SK-N-SH treated with all-trans-retinoic acid at 6 μM for 48 hours (cell line): ENCODE measurements at regions not wholly inside any gene's neighbourhood (a gene's known extent, or its start where the extent isn't known, plus 50 kb on each side); places are given as distances from the start of the nearest gene placed in this dataset.

Source experiments
- ATAC-seq: fragments of 200-7000 bp; cut with Tn5 transposase; 3 replicates; pipeline ENCODE4 v1.9.1; 2020; ENCODE audit warnings: mild to moderate bottlenecking, moderate library complexity
- ARNTL ChIP-seq: fragments of 450-650 bp; formaldehyde crosslinking; IDR thresholded peaks from 2 replicates; pipeline ENCODE4 v1.5.0; 2020; ENCODE audit warnings: low read depth, mild to moderate bottlenecking, moderate library complexity, borderline replicate concordance
- BACH2 ChIP-seq: fragments of 250-450 bp; sonication (Bioruptor Pico); IDR thresholded peaks from 2 replicates; pipeline ENCODE4 v1.9.0; 2021; ENCODE audit warnings: mild to moderate bottlenecking, borderline replicate concordance
- CSDC2 ChIP-seq: fragments of 250-450 bp; sonication (Bioruptor Pico); IDR thresholded peaks from 2 replicates; pipeline ENCODE4 v1.5.0; 2020; ENCODE audit warnings: mild to moderate bottlenecking, moderate library complexity
- ESRRG ChIP-seq: fragments of 250-450 bp; sonication (Bioruptor Pico); IDR thresholded peaks from 2 replicates; pipeline ENCODE4 v1.6.1; 2021; ENCODE audit warnings: mild to moderate bottlenecking
- GLIS3 ChIP-seq: fragments of 250-450 bp; sonication (Bioruptor Pico); IDR thresholded peaks from 2 replicates; pipeline ENCODE4 v1.5.0; 2020; ENCODE audit warnings: mild to moderate bottlenecking, moderate library complexity
- OSR1 ChIP-seq: fragments of 250-450 bp; sonication (Bioruptor Pico); IDR thresholded peaks from 2 replicates; pipeline ENCODE4 v1.8.0; 2022; ENCODE audit warnings: moderate library complexity, mild to moderate bottlenecking, inconsistent platforms
- POU6F1 ChIP-seq: fragments of 250-450 bp; sonication (Bioruptor Pico); IDR thresholded peaks from 2 replicates; pipeline ENCODE4 v1.8.0; 2021; ENCODE audit warnings: low read depth, mild to moderate bottlenecking, moderate library complexity, borderline replicate concordance
- PPARA ChIP-seq: fragments of 250-450 bp; sonication (Bioruptor Pico); IDR thresholded peaks from 2 replicates; pipeline ENCODE4 v1.5.0; 2020; ENCODE audit warnings: mild to moderate bottlenecking, borderline replicate concordance
- RARB ChIP-seq: fragments of 250-450 bp; sonication (Bioruptor Pico); IDR thresholded peaks from 2 replicates; pipeline ENCODE4 v1.8.0; 2021; ENCODE audit warnings: mild to moderate bottlenecking, moderate library complexity
- SNAI2 ChIP-seq: fragments of 250-450 bp; sonication (Bioruptor Pico); IDR thresholded peaks from 2 replicates; pipeline ENCODE4 v1.5.0; 2020; ENCODE audit warnings: mild to moderate bottlenecking, moderate library complexity
- TCF4 ChIP-seq: fragments of 250-450 bp; sonication (Bioruptor Pico); IDR thresholded peaks from 2 replicates; pipeline ENCODE4 v1.8.0; 2021; ENCODE audit warnings: mild to moderate bottlenecking, moderate library complexity, borderline replicate concordance
- TOX ChIP-seq: fragments of 250-450 bp; sonication (Bioruptor Pico); IDR thresholded peaks from 2 replicates; pipeline ENCODE4 v1.8.0; 2021; ENCODE audit warnings: mild to moderate bottlenecking, moderate library complexity, borderline replicate concordance
- ZC3H10 ChIP-seq: fragments of 250-450 bp; sonication (Bioruptor Pico); IDR thresholded peaks from 2 replicates; pipeline ENCODE4 v1.5.1; 2021; ENCODE audit warnings: mild to moderate bottlenecking, moderate library complexity
- ZFP3 ChIP-seq: fragments of 250-450 bp; sonication (Bioruptor Pico); IDR thresholded peaks from 2 replicates; pipeline ENCODE4 v1.5.0; 2020; ENCODE audit warnings: mild to moderate bottlenecking, moderate library complexity
- ZFP30 ChIP-seq: fragments of 450-650 bp; formaldehyde crosslinking; IDR thresholded peaks from 2 replicates; pipeline ENCODE4 v1.5.0; 2022; ENCODE audit warnings: mild to moderate bottlenecking, moderate library complexity
- ZNF565 ChIP-seq: fragments of 450-650 bp; formaldehyde crosslinking; conservative IDR thresholded peaks from 2 replicates; pipeline ENCODE4 v1.5.0; 2020; ENCODE audit warnings: low read depth, mild to moderate bottlenecking, moderate library complexity
- ZNF70 ChIP-seq: fragments of 450-650 bp; formaldehyde crosslinking; IDR thresholded peaks from 2 replicates; pipeline ENCODE4 v1.5.0; 2020; ENCODE audit warnings: mild to moderate bottlenecking, moderate library complexity
- ZNF8 ChIP-seq: fragments of 450-650 bp; formaldehyde crosslinking; IDR thresholded peaks from 2 replicates; pipeline ENCODE4 v1.5.0; 2020; ENCODE audit warnings: mild to moderate bottlenecking, moderate library complexity
- TF ChIP-seq, protein P1 (sequence below): fragments of 250-450 bp; sonication (Bioruptor Pico); IDR thresholded peaks from 2 replicates; pipeline ENCODE4 v1.5.1; 2020; ENCODE audit warnings: low read depth, mild to moderate bottlenecking, moderate library complexity
- TF ChIP-seq, protein P2 (sequence below): fragments of 250-450 bp; sonication (Bioruptor Pico); IDR thresholded peaks from 2 replicates; pipeline ENCODE4 v1.5.0; 2020; ENCODE audit warnings: mild to moderate bottlenecking, moderate library complexity

DNA sequence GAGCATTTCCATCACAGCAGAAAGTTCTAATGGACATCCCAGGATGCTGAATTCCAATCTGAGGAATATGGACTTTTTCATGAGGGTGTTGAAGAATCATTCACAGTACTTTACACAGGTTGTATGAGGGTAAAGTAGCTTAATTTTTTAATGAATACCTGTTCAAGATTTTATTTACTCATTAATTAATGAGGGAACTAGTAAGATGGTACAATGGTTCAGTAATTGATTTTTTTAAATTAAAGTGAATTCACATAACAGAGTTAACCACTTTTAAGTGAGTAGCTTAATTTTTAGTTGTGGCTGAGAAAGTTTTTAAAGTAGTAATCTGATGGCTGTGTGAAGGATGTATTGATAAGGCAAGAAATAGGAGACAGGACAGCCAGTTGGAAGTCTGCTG is 266.5 kb downstream of the GFRA1 start:
- TF ChIP-seq ESRRG (CRISPR knock-in tag) (no peak), BACH2 (CRISPR knock-in tag) (no peak), ZNF8 (CRISPR knock-in tag) (no peak), OSR1 (CRISPR knock-in tag) (no peak), ZNF70 (CRISPR knock-in tag) (no peak), ZFP30 (no peak), PPARA (CRISPR knock-in tag) (no peak), GLIS3 (CRISPR knock-in tag) (no peak), TOX (CRISPR knock-in tag) (no peak)
- TF ChIP-seq, protein P1, sequence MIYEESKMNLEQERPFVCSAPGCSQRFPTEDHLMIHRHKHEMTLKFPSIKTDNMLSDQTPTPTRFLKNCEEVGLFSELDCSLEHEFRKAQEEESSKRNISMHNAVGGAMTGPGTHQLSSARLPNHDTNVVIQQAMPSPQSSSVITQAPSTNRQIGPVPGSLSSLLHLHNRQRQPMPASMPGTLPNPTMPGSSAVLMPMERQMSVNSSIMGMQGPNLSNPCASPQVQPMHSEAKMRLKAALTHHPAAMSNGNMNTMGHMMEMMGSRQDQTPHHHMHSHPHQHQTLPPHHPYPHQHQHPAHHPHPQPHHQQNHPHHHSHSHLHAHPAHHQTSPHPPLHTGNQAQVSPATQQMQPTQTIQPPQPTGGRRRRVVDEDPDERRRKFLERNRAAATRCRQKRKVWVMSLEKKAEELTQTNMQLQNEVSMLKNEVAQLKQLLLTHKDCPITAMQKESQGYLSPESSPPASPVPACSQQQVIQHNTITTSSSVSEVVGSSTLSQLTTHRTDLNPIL (CRISPR knock-in tag): no peak
- TF ChIP-seq, protein P2, sequence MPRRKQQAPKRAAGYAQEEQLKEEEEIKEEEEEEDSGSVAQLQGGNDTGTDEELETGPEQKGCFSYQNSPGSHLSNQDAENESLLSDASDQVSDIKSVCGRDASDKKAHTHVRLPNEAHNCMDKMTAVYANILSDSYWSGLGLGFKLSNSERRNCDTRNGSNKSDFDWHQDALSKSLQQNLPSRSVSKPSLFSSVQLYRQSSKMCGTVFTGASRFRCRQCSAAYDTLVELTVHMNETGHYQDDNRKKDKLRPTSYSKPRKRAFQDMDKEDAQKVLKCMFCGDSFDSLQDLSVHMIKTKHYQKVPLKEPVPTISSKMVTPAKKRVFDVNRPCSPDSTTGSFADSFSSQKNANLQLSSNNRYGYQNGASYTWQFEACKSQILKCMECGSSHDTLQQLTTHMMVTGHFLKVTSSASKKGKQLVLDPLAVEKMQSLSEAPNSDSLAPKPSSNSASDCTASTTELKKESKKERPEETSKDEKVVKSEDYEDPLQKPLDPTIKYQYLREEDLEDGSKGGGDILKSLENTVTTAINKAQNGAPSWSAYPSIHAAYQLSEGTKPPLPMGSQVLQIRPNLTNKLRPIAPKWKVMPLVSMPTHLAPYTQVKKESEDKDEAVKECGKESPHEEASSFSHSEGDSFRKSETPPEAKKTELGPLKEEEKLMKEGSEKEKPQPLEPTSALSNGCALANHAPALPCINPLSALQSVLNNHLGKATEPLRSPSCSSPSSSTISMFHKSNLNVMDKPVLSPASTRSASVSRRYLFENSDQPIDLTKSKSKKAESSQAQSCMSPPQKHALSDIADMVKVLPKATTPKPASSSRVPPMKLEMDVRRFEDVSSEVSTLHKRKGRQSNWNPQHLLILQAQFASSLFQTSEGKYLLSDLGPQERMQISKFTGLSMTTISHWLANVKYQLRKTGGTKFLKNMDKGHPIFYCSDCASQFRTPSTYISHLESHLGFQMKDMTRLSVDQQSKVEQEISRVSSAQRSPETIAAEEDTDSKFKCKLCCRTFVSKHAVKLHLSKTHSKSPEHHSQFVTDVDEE (CRISPR knock-in tag): no peak
- no peak for ATAC-seq

- no peak for TF ChIP-seq TCF4 (CRISPR knock-in tag)
- ATAC-seq: no peak
Measured at GRCh38 chr10:116005301-116005700, 267.7 kb downstream of the GFRA1 start.

DNA sequence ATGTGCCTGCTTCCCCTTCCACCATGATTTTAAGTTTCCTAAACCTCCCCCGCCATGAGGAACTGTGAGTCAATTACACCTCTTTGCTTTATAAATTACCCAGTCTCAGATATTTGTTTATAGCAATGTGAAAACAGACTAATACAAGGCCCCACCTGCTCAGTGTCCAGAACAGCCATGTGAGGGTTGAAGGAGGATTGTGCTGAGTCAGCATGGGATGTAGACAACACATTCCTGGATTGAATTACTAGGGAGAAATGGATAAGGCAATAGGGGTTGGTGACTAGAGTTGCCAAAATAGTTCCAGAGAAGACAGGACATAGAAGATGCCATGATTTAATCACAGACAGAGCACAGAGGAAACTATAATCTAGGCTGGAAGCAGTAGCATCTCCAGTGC is 270.3 kb downstream of the GFRA1 start:
- TF ChIP-seq, protein P1 (CRISPR knock-in tag): no peak
- no peak for TF ChIP-seq ZNF8 (CRISPR knock-in tag)
- ATAC-seq: no peak

DNA sequence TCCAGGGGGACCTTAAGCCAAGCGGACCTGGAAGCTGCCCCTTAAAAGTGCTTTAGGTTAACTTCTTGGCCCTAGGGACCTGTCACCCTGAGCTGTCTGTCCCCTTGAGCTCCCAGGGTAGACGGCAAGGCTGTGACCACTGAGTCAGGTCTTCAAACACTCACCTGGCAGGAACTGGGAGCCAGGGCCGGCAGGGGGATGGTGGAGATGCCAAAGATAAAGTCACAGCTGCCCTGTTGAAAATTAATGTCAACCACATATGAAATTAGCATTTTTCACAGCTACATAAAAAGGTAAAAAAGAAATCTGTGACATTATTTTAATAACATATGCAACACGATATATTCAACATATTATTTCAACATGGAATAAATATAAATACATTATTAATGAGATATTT is 271.0 kb downstream of the GFRA1 start:
- ATAC-seq: no peak
- no peak for TF ChIP-seq PPARA (CRISPR knock-in tag)
- no peak for TF ChIP-seq ZFP30
- TF ChIP-seq, all 23 proteins: peak for 0

GRCh38 chr10:116001262-116001857 is 271.6 kb downstream of the GFRA1 start:
- peak; percentile 74 for ATAC-seq
- TF ChIP-seq, protein P2 (CRISPR knock-in tag): 0 out of 2 replicates have a peak, but pooled peaks have one; percentile 16
- TF ChIP-seq TOX (CRISPR knock-in tag) (no peak), GLIS3 (CRISPR knock-in tag) (no peak), CSDC2 (CRISPR knock-in tag) (no peak)

DNA sequence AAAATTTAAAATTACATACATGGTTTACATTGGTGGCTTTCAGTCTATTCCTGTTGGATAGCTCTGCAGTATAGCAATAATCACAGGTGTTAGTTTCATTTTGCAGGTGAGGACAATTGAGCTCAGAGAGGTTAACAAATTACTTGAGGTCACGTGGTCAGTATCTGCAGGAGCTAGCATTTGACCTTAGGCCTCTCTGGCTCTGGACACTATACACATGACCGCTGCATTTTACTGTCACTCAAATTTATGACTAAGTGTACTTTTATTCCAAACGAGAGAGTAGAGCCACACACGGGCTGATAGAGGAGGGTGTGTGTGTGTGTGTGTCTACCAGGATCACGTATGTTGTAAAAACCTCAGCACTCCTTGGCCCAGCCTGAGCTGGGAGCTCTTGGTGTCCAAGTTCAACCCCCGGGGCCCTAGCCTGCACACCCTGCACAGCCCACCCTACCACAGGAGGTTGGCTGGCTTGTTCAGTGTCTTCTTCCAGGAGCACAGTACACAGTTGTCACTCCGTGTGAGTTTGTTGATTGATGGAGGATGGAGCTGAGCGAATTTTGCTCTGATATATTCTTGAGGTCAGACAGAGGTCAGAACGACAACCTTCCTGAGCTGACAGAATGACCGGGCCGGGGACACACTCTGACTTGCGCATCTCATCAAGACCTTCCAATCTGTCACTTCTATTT is 272.7 kb downstream of the GFRA1 start:
- no peak for ATAC-seq
- TF ChIP-seq ARNTL (CRISPR knock-in tag) (no peak), ZNF8 (CRISPR knock-in tag) (no peak), ZNF565 (no peak), OSR1 (CRISPR knock-in tag) (no peak), TOX (CRISPR knock-in tag) (no peak), TCF4 (CRISPR knock-in tag) (no peak), POU6F1 (CRISPR knock-in tag) (no peak), ZC3H10 (CRISPR knock-in tag) (no peak), ZFP30 (no peak), GLIS3 (CRISPR knock-in tag) (no peak), BACH2 (CRISPR knock-in tag) (no peak), RARB (no peak), SNAI2 (CRISPR knock-in tag) (no peak), ZFP3 (no peak), ESRRG (CRISPR knock-in tag) (no peak)
